GM12878 (cell line): ENCODE measurements at regions not wholly inside any gene's neighbourhood (a gene's known extent, or its start where the extent isn't known, plus 50 kb on each side); places are given as distances from the start of the nearest gene placed in this dataset.

ENCODE experiments used
- ATAC-seq: fragments of 200-7000 bp; cut with Tn5 transposase; 3 replicates; pipeline ENCODE4 v1.9.1; 2020; ENCODE audit warnings: mild to moderate bottlenecking, moderate library complexity
- BruUV-seq: library from RNA; stranded (reverse); fragments of 400-500 nt; replicated peaks from 2 replicates; lab custom pipeline; 2021; lab: Mats Ljungman, UMichigan
- CTCF ChIA-PET: fragments of 300-600 bp; sonication (Branson Sonifier 250); formaldehyde crosslinking; extraction: SDS; loops from one replicate; lab custom pipeline; 2021; ENCODE audit warnings: inconsistent platforms; lab: Yijun Ruan, JAX
- POLR2A ChIA-PET: fragments of 350-600 bp; formaldehyde crosslinking; extraction: SDS; loops from one replicate; lab custom pipeline; 2021; ENCODE audit warnings: inconsistent platforms; lab: Charles Lee
- RAD21 ChIA-PET: fragments of 300-600 bp; sonication (Branson Sonifier 250); formaldehyde crosslinking; loops from one replicate; lab custom pipeline; 2023; ENCODE audit warnings: antibody characterized with exemption; ENCODE audit not compliant: unreplicated experiment; lab: Charles Lee
- SMC1A ChIA-PET: fragments of 300-600 bp; sonication (Branson Sonifier 250); formaldehyde crosslinking; loops from one replicate; lab custom pipeline; 2023; ENCODE audit not compliant: unreplicated experiment, uncharacterized antibody; lab: Charles Lee
- DNase-seq: peaks from one replicate; pipeline ENCODE4 v3.0.0-alpha.2; 2011; ENCODE audit warnings: low read depth, low spot score
- FAIRE-seq: peaks from 3 replicates; lab custom pipeline; 2011; peaks lifted over from hg19 to GRCh38; lab: Jason Lieb, UNC
- H2AFZ ChIP-seq: 2 replicates; pipeline ENCODE4 v1.6.0; 2011; ENCODE audit warnings: low read depth, low read length, control low read depth; ENCODE audit not compliant: control insufficient read depth
- H3K27ac ChIP-seq: 2 replicates; pipeline ENCODE4 v1.5.1; 2011; ENCODE audit warnings: control low read depth; ENCODE audit not compliant: control insufficient read depth, insufficient read depth
- H3K27me3 ChIP-seq, 2 experiments: replicated peaks in 1 of 2; 2 replicates each; pipeline versions ENCODE4 v1.6.0 to v1.6.1; 2011; ENCODE audit warnings: low read length in 1 of 2; ENCODE audit not compliant: control insufficient read depth in 2 of 2, insufficient read depth in 2 of 2
- H3K36me3 ChIP-seq, 2 experiments: 2 replicates each; pipeline ENCODE4 v1.5.1; 2011; ENCODE audit warnings: low read length in 1 of 2; ENCODE audit not compliant: control insufficient read depth in 2 of 2, insufficient read depth in 2 of 2
- H3K4me1 ChIP-seq: 2 replicates; pipeline ENCODE4 v1.6.1; 2011; ENCODE audit warnings: mild to moderate bottlenecking, low read length, moderate library complexity, mixed read lengths; ENCODE audit not compliant: control insufficient read depth, insufficient read depth
- H3K4me2 ChIP-seq: 2 replicates; pipeline ENCODE4 v1.6.0; 2011; ENCODE audit warnings: control low read depth; ENCODE audit not compliant: control insufficient read depth, insufficient read depth
- H3K4me3 ChIP-seq: fragments of 200-600 bp; sonication (generic); 2 replicates; pipeline ENCODE4 v1.5.1; 2016
- H3K79me2 ChIP-seq: 2 replicates; pipeline ENCODE4 v1.6.0; 2011; ENCODE audit warnings: low read length; ENCODE audit not compliant: control insufficient read depth, insufficient read depth
- H3K9ac ChIP-seq: 2 replicates; pipeline ENCODE4 v1.8.0; 2011; ENCODE audit warnings: low read length, control low read depth, mixed read lengths; ENCODE audit not compliant: control insufficient read depth, insufficient read depth
- H3K9me3 ChIP-seq: replicated peaks from 3 replicates; pipeline ENCODE4 v1.5.1; 2011; ENCODE audit warnings: mild to moderate bottlenecking, low read length; ENCODE audit not compliant: control insufficient read depth, insufficient read depth
- H4K20me1 ChIP-seq: 2 replicates; pipeline ENCODE4 v1.6.0; 2011; ENCODE audit not compliant: control insufficient read depth, insufficient read depth
- CHD4 ChIP-seq: fragments of 200-600 bp; sonication (generic); IDR thresholded peaks from 2 replicates; pipeline ENCODE4 v1.6.1; 2016; ENCODE audit warnings: mild to moderate bottlenecking
- CREM ChIP-seq: IDR thresholded peaks from 2 replicates; pipeline ENCODE4 v1.6.1; 2014; ENCODE audit warnings: antibody characterized with exemption, low read depth
- LARP7 ChIP-seq: fragments of 450-650 bp; IDR thresholded peaks from 2 replicates; pipeline ENCODE4 v1.6.1; 2017; ENCODE audit warnings: mild to moderate bottlenecking
- MYC ChIP-seq: IDR thresholded peaks from 2 replicates; pipeline ENCODE4 v1.6.1; 2011; ENCODE audit warnings: mild to moderate bottlenecking, low read length, moderate library complexity, inconsistent platforms; ENCODE audit not compliant: insufficient read depth, insufficient replicate concordance, insufficient read length, severe bottlenecking
- NR2C1 ChIP-seq: fragments of 450-650 bp; IDR thresholded peaks from 2 replicates; pipeline ENCODE4 v1.6.1; 2017; ENCODE audit warnings: antibody characterized with exemption, mild to moderate bottlenecking, moderate library complexity
- PAX5 ChIP-seq: IDR thresholded peaks from 2 replicates; pipeline ENCODE4 v1.6.1; 2011; ENCODE audit warnings: low read depth, low read length, borderline replicate concordance
- RCOR1 ChIP-seq: conservative IDR thresholded peaks from 2 replicates; pipeline ENCODE4 v1.6.1; 2012; ENCODE audit warnings: low read depth, low read length, improper control_type of control experiment
- RUNX3 ChIP-seq: IDR thresholded peaks from 2 replicates; pipeline ENCODE4 v1.6.1; 2012; ENCODE audit warnings: low read length, inconsistent platforms
- SIN3A ChIP-seq: IDR thresholded peaks from 2 replicates; pipeline ENCODE4 v1.6.1; 2012; ENCODE audit warnings: low read depth, low read length, improper control_type of control experiment
- SMAD5 ChIP-seq: IDR thresholded peaks from 2 replicates; pipeline ENCODE4 v1.6.1; 2016; ENCODE audit warnings: antibody characterized with exemption, low read depth
- SMARCA5 ChIP-seq: fragments of 450-650 bp; IDR thresholded peaks from 2 replicates; pipeline ENCODE4 v1.6.1; 2017; ENCODE audit warnings: mild to moderate bottlenecking
- SP1 ChIP-seq: IDR thresholded peaks from one replicate; pipeline ENCODE4 v1.6.1; 2011; ENCODE audit warnings: low read depth, low read length
- SUPT20H ChIP-seq: IDR thresholded peaks from 2 replicates; pipeline ENCODE4 v1.6.1; 2011; ENCODE audit warnings: low read depth, mild to moderate bottlenecking, low read length, moderate library complexity, borderline replicate concordance; ENCODE audit not compliant: control insufficient read depth
- ZNF217 ChIP-seq: fragments of 450-650 bp; IDR thresholded peaks from 2 replicates; pipeline ENCODE4 v1.6.1; 2017; ENCODE audit warnings: antibody characterized with exemption, mild to moderate bottlenecking
- WGBS: methylation state at CpG from one replicate; pipeline ENCODE4 v1.1.6; 2016; ENCODE audit warnings: low lambda C conversion rate; ENCODE audit not compliant: insufficient replicate concordance, insufficient coverage; ENCODE audit errors: missing lambda C conversion rate; 5-methylcytosine and 5-hydroxymethylcytosine counted together
- in situ Hi-C: fragments of 300-500 bp; cut with MboI; formaldehyde crosslinking; loops from 9 replicates; pipeline ENCODE4 v1.14.3; 2018; ENCODE audit warnings: mixed read lengths
- intact Hi-C: fragments of 100-400 bp; cut with micrococcal nuclease; formaldehyde crosslinking; loops from one replicate; pipeline ENCODE4 v1.14.2; 2022; ENCODE audit not compliant: unreplicated experiment
- TF ChIP-seq, protein P1 (sequence below): fragments of 450-650 bp; IDR thresholded peaks from 2 replicates; pipeline ENCODE4 v1.6.1; 2017; ENCODE audit warnings: antibody characterized with exemption, mild to moderate bottlenecking, moderate library complexity
- TF ChIP-seq, protein P2 (sequence below), 3 experiments: IDR thresholded peaks in 2 of 3; conservative IDR thresholded peaks in 1 of 3; 2 replicates each; pipeline ENCODE4 v1.5.1; 2011; ENCODE audit warnings: low read depth in 3 of 3, low read length in 3 of 3, mild to moderate bottlenecking in 3 of 3, control low read depth in 2 of 3, moderate library complexity in 2 of 3, inconsistent platforms in 1 of 3, mixed read lengths in 1 of 3; ENCODE audit not compliant: control insufficient read depth in 2 of 3, insufficient read depth in 1 of 3; ENCODE audit errors: extremely low read depth in 1 of 3

DNA sequence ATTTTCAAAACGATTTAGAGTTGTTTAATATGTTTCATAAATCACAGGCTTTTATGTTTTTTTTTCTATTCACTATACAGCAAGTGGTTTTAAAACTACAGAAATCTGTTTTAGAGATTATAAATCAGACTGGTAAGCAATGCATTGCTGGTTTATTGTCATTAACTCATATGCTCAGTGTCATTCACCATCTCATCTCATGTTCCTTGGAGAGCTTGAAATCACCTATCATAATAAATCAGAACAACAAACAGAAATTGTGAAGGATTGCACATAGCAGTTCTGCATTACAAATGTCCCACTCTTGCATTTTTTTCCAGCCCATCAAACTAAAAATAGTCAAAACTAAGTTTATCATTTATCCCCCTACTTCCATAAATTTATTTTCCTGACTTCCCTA is 470.8 kb downstream of the FSCB start:
- DNase-seq (no peak), FAIRE-seq (no peak), ATAC-seq (no peak)
- Histone ChIP-seq H3K4me1 (no peaks in the 10 kb centered on the region), H3K27ac (no peak overlapping the region), H3K9ac (no peak overlapping the region), H2AFZ (no peak overlapping the region), H3K4me2 (no peak overlapping the region), H3K9me3 (no peaks in the 10 kb centered on the region; the same call in 2 of the 3 replicates), H3K79me2 (no peaks in the 10 kb centered on the region), H4K20me1 (no peaks in the 10 kb centered on the region), H3K4me3 (no peak overlapping the region), H3K36me3 (no peaks in the 10 kb centered on the region), H3K27me3 (no peaks in the 10 kb centered on the region)
- SMC1A ChIA-PET, result no interaction called here
- WGBS, result 0% methylated on average over 1 of the region's 1 CpG
- BruUV-seq, result no TSS peak
- RAD21 ChIA-PET, result no interaction called here
- CTCF ChIA-PET, result no interaction called here
- no peak for TF ChIP-seq RCOR1
- TF ChIP-seq SP1, result no peak
- no peak for TF ChIP-seq PAX5
- TF ChIP-seq RUNX3, result no peak
- POLR2A ChIA-PET, result no interaction called here
- in situ Hi-C loops (no loop called here), intact Hi-C loops (no loop called here)

DNA sequence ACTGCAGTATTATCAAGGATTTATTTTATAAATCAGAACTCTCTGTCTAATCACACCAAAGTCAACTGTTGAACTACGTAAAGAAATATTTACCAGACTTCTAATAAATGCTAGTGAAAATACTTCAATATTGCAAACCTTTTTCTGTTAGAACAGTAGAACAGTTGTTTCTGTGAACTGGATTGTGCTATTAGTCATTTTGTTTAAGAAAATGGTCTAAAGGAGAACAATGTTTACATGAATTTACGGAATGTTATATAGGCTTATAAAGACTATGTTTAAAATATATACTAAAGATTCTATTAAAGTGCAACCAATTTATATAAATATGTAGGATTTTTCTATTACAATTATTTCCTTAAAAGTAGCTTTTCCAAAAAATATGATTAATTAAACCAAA is 471.4 kb downstream of the FSCB start:
- SMC1A ChIA-PET, result no interaction called here
- no peak for FAIRE-seq
- TF ChIP-seq CHD4 (no peak), RCOR1 (no peak), SUPT20H (no peak), SIN3A (no peak), SMAD5 (no peak), MYC (no peak), NR2C1 (no peak), CREM (no peak), ZNF217 (no peak), SMARCA5 (no peak), LARP7 (no peak)
- TF ChIP-seq, protein P1, sequence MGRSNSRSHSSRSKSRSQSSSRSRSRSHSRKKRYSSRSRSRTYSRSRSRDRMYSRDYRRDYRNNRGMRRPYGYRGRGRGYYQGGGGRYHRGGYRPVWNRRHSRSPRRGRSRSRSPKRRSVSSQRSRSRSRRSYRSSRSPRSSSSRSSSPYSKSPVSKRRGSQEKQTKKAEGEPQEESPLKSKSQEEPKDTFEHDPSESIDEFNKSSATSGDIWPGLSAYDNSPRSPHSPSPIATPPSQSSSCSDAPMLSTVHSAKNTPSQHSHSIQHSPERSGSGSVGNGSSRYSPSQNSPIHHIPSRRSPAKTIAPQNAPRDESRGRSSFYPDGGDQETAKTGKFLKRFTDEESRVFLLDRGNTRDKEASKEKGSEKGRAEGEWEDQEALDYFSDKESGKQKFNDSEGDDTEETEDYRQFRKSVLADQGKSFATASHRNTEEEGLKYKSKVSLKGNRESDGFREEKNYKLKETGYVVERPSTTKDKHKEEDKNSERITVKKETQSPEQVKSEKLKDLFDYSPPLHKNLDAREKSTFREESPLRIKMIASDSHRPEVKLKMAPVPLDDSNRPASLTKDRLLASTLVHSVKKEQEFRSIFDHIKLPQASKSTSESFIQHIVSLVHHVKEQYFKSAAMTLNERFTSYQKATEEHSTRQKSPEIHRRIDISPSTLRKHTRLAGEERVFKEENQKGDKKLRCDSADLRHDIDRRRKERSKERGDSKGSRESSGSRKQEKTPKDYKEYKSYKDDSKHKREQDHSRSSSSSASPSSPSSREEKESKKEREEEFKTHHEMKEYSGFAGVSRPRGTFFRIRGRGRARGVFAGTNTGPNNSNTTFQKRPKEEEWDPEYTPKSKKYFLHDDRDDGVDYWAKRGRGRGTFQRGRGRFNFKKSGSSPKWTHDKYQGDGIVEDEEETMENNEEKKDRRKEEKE, result no peak
- TF ChIP-seq, protein P2, sequence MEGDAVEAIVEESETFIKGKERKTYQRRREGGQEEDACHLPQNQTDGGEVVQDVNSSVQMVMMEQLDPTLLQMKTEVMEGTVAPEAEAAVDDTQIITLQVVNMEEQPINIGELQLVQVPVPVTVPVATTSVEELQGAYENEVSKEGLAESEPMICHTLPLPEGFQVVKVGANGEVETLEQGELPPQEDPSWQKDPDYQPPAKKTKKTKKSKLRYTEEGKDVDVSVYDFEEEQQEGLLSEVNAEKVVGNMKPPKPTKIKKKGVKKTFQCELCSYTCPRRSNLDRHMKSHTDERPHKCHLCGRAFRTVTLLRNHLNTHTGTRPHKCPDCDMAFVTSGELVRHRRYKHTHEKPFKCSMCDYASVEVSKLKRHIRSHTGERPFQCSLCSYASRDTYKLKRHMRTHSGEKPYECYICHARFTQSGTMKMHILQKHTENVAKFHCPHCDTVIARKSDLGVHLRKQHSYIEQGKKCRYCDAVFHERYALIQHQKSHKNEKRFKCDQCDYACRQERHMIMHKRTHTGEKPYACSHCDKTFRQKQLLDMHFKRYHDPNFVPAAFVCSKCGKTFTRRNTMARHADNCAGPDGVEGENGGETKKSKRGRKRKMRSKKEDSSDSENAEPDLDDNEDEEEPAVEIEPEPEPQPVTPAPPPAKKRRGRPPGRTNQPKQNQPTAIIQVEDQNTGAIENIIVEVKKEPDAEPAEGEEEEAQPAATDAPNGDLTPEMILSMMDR (IDR thresholded peaks at IDR 0.05 in 2 of 3, conservative IDR thresholded peaks at IDR 0.05 in 1 of 3; ENCODE audit: control insufficient read depth in 2 of 3, extremely low read depth in 1 of 3, insufficient read depth in 1 of 3, low read depth in 3 of 3, low read length in 3 of 3), result no peak

More for the DNA sequence above, 471.4 kb downstream of the FSCB start:
- ChIA-PET RAD21 (no interaction called here), POLR2A (no interaction called here), CTCF (no interaction called here)
- WGBS, result 66% methylated on average over 2 of the region's 2 CpGs
- BruUV-seq, result no TSS peak
- no peaks in the 10 kb centered on the region for H4K20me1 ChIP-seq
- no peaks in the 10 kb centered on the region for H3K4me1 ChIP-seq
- H3K79me2 ChIP-seq, result no peaks in the 10 kb centered on the region
- in situ Hi-C loops (no loop called here), intact Hi-C loops (no loop called here)
- no peak overlapping the region for H3K4me2 ChIP-seq
- ATAC-seq, result no peak
- H3K27ac ChIP-seq, result no peak overlapping the region
- no peaks in the 10 kb centered on the region for H3K27me3 ChIP-seq
- no peaks in the 10 kb centered on the region; the same call in 2 of the 3 replicates for H3K9me3 ChIP-seq
- no peak overlapping the region for H3K4me3 ChIP-seq
- no peak overlapping the region for H2AFZ ChIP-seq
- no peak for DNase-seq
- H3K9ac ChIP-seq, result no peak overlapping the region
- H3K36me3 ChIP-seq, result no peaks in the 10 kb centered on the region
